ENCODE measurements at regions not wholly inside any gene's neighbourhood (a gene's known extent, or its start where the extent isn't known, plus 50 kb on each side); places are given as distances from the start of the nearest gene placed in this dataset.
"Not testable (repeated sequence)": the region's sequence is repeated elsewhere in the genome, so short reads cannot be mapped to it uniquely, and the experiment has no call there.

DNA sequence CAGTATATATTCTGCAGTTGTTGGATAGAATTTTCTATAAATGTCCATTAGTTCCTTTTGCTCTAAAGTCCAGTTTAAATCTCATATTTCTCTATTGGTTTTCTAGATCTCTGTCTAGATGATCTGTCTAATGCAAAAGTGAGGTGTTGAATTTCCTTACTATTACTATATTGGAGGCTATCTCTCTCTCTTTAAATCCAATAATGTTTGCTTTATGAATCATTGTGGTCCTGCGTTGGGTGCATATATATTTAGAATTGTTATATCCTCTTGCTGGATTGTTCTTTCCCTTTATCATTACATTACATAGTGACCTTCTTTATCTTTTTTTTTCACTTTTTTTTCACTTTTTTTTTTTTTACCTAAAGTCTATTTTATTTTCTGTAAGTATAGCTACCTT is 208.5 kb upstream of the ASCC3 start:
- Histone ChIP-seq H3K9me3 (replicated peaks in 1 of 2; ENCODE audit: control insufficient read depth in 1 of 2, insufficient read depth in 1 of 2, low read length in 2 of 2) (peaks cover 8 to 12% of the 10 kb centered on the region in 2 donors), H3K36me3 (replicated peaks in 1 of 2; ENCODE audit: control insufficient read depth in 1 of 2, insufficient read depth in 2 of 2, low read length in 2 of 2) (no peaks in the 10 kb centered on the region), H3K79me2 (ENCODE audit: insufficient read depth, low read length) (no peaks in the 10 kb centered on the region), H3K9ac (ENCODE audit: insufficient read depth, low read length, poor library complexity, severe bottlenecking) (no peak overlapping the region), H3K27me3 (ENCODE audit: control insufficient read depth in 2 of 2, insufficient read depth in 2 of 2, low read length in 2 of 2) (no peaks in the 10 kb centered on the region), H3K4me3 (replicated peaks in 1 of 3; ENCODE audit: low read depth in 2 of 3, low read length in 3 of 3) (no peak overlapping the region), H2AFZ (ENCODE audit: insufficient read depth, low read depth, low read length, poor library complexity, severe bottlenecking) (no peak overlapping the region), H3K4me2 (replicated peaks; ENCODE audit: extremely low read depth, low read length, poor library complexity, severe bottlenecking) (no peak overlapping the region), H3K4me1 (ENCODE audit: control insufficient read depth in 1 of 2, insufficient read depth in 2 of 2, low read length in 2 of 2) (no peaks in the 10 kb centered on the region), H3K27ac (ENCODE audit: low read depth in 1 of 2, low read length in 2 of 2) (no peak overlapping the region), H4K20me1 (ENCODE audit: insufficient read depth, low read length) (no peaks in the 10 kb centered on the region)
- Mint-ChIP-seq H3K4me1 (no peaks in the 10 kb centered on the region), H3K27me3 (ENCODE audit: low read depth in 3 of 3) (no peaks in the 10 kb centered on the region), H3K36me3 (no peaks in the 10 kb centered on the region), H3K9me3 (peaks cover 3 to 17% (median 5%) of the 10 kb centered on the region in 7 donors), H3K4me3 (no peak overlapping the region), H3K27ac (no peak overlapping the region)
- TF ChIP-seq, protein P1, sequence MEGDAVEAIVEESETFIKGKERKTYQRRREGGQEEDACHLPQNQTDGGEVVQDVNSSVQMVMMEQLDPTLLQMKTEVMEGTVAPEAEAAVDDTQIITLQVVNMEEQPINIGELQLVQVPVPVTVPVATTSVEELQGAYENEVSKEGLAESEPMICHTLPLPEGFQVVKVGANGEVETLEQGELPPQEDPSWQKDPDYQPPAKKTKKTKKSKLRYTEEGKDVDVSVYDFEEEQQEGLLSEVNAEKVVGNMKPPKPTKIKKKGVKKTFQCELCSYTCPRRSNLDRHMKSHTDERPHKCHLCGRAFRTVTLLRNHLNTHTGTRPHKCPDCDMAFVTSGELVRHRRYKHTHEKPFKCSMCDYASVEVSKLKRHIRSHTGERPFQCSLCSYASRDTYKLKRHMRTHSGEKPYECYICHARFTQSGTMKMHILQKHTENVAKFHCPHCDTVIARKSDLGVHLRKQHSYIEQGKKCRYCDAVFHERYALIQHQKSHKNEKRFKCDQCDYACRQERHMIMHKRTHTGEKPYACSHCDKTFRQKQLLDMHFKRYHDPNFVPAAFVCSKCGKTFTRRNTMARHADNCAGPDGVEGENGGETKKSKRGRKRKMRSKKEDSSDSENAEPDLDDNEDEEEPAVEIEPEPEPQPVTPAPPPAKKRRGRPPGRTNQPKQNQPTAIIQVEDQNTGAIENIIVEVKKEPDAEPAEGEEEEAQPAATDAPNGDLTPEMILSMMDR (IDR thresholded peaks at IDR 0.05): no peak
- DNase-seq: no peak
- no CpG with 5 or more reads among the region's 1 CpG for WGBS (ENCODE audit: insufficient coverage)
- intact Hi-C loops (cut with micrococcal nuclease): no loop called here

DNA sequence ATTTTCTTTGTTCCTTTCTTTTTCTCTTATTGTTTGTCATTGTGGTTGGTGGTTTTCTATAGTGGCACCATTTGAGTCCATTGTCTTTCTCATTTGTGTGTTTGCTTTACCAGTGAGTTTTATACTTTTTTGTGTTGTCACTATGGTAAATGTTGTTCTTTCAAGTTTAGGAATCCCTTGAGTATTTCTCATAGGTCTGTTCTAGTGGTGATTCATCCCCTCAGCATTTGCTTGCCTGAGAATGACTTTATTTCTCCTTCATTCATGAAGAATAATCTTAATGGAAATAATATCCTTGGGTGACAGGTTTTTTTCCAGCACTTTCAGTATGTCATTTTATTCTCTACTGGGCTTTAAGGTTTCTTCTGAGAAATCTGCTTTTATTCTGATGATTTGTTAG is 209.2 kb upstream of the ASCC3 start:
- Histone ChIP-seq H3K9ac (ENCODE audit: insufficient read depth, low read length, poor library complexity, severe bottlenecking) (no peak overlapping the region), H3K36me3 (replicated peaks in 1 of 2; ENCODE audit: control insufficient read depth in 1 of 2, insufficient read depth in 2 of 2, low read length in 2 of 2) (no peaks in the 10 kb centered on the region), H3K79me2 (ENCODE audit: insufficient read depth, low read length) (no peaks in the 10 kb centered on the region), H4K20me1 (ENCODE audit: insufficient read depth, low read length) (no peaks in the 10 kb centered on the region), H2AFZ (ENCODE audit: insufficient read depth, low read depth, low read length, poor library complexity, severe bottlenecking) (no peak overlapping the region), H3K4me3 (replicated peaks in 1 of 3; ENCODE audit: low read depth in 2 of 3, low read length in 3 of 3) (no peak overlapping the region), H3K4me1 (ENCODE audit: control insufficient read depth in 1 of 2, insufficient read depth in 2 of 2, low read length in 2 of 2) (no peaks in the 10 kb centered on the region), H3K4me2 (replicated peaks; ENCODE audit: extremely low read depth, low read length, poor library complexity, severe bottlenecking) (no peak overlapping the region), H3K9me3 (replicated peaks in 1 of 2; ENCODE audit: control insufficient read depth in 1 of 2, insufficient read depth in 1 of 2, low read length in 2 of 2) (peaks cover 8 to 12% of the 10 kb centered on the region in 2 donors), H3K27me3 (ENCODE audit: control insufficient read depth in 2 of 2, insufficient read depth in 2 of 2, low read length in 2 of 2) (no peaks in the 10 kb centered on the region), H3K27ac (ENCODE audit: low read depth in 1 of 2, low read length in 2 of 2) (no peak overlapping the region)
- Mint-ChIP-seq H3K4me3 (no peak overlapping the region), H3K27ac (no peak overlapping the region), H3K27me3 (ENCODE audit: low read depth in 3 of 3) (no peaks in the 10 kb centered on the region), H3K9me3 (peaks cover 3 to 17% (median 5%) of the 10 kb centered on the region in 7 donors), H3K36me3 (no peaks in the 10 kb centered on the region), H3K4me1 (no peaks in the 10 kb centered on the region)
- intact Hi-C loops (cut with micrococcal nuclease): no loop called here
- TF ChIP-seq, protein P1 (IDR thresholded peaks at IDR 0.05): no peak
- no peak for DNase-seq

DNA sequence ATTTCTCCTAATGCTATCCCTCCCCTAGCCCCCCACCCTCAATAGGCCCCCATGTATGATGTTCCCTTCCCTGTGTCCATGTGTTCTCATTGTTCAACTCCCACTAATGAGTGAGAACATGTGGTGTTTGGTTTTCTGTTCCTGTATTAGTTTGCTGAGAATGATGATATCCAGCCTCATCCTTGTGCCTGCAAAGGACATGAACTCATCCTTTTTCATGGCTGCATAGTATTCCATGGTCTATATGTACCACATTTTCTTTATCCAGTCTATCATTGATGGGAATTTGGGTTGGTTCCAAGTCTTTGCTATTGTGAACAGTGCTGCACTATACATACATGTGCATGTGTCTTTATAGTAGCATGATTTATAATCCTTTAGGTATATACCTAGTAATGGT is 217.5 kb upstream of the ASCC3 start:
- H3K36me3 Mint-ChIP-seq; H3K36me3 ChIP-seq (replicated peaks in 1 of 2; ENCODE audit: control insufficient read depth in 1 of 2, insufficient read depth in 2 of 2, low read length in 2 of 2); H3K4me2 ChIP-seq (replicated peaks; ENCODE audit: extremely low read depth, low read length, poor library complexity, severe bottlenecking); H3K27ac ChIP-seq (ENCODE audit: low read depth in 1 of 2, low read length in 2 of 2); H3K9me3 ChIP-seq (replicated peaks in 1 of 2; ENCODE audit: control insufficient read depth in 1 of 2, insufficient read depth in 1 of 2, low read length in 2 of 2); H3K9me3 Mint-ChIP-seq; H3K9ac ChIP-seq (ENCODE audit: insufficient read depth, low read length, poor library complexity, severe bottlenecking); H2AFZ ChIP-seq (ENCODE audit: insufficient read depth, low read depth, low read length, poor library complexity, severe bottlenecking); H3K4me1 ChIP-seq (ENCODE audit: control insufficient read depth in 1 of 2, insufficient read depth in 2 of 2, low read length in 2 of 2); intact Hi-C loops (cut with micrococcal nuclease); H3K4me3 ChIP-seq (replicated peaks in 1 of 3; ENCODE audit: low read depth in 2 of 3, low read length in 3 of 3); H3K27me3 Mint-ChIP-seq (ENCODE audit: low read depth in 3 of 3); H3K27me3 ChIP-seq (ENCODE audit: control insufficient read depth in 2 of 2, insufficient read depth in 2 of 2, low read length in 2 of 2); H3K27ac Mint-ChIP-seq; H3K4me3 Mint-ChIP-seq; H3K79me2 ChIP-seq (ENCODE audit: insufficient read depth, low read length); H3K4me1 Mint-ChIP-seq; DNase-seq; H4K20me1 ChIP-seq (ENCODE audit: insufficient read depth, low read length): not testable (repeated sequence)

Measured in CD14-positive monocyte (primary cell).